NCI-H146 (cell line): ENCODE measurements at regions not wholly inside any gene's neighbourhood (a gene's known extent, or its start where the extent isn't known, plus 50 kb on each side); places are given as distances from the start of the nearest gene placed in this dataset.

ENCODE experiments used
- DNase-seq: peaks from one replicate; lab custom pipeline; 2025; lab: John Stamatoyannopoulos, UW

- no peak for DNase-seq
Measured at GRCh38 chr18:77573571-77573970, 323.9 kb downstream of the GALR1 start.

- DNase-seq, result no peak
Measured at GRCh38 chr18:77590943-77591515, 341.4 kb downstream of the GALR1 start.

- DNase-seq, result no peak
Measured at GRCh38 chr18:77597726-77598125, 348.1 kb downstream of the GALR1 start.

GRCh38 chr18:77600674-77601073 is 351.0 kb downstream of the GALR1 start:
- no peak for DNase-seq

GRCh38 chr18:77601567-77601966 is 351.9 kb downstream of the GALR1 start:
- DNase-seq, result no peak

- no peak for DNase-seq
Measured at GRCh38 chr18:77607087-77607486, 357.4 kb downstream of the GALR1 start.

GRCh38 chr18:77608807-77609206 is 359.2 kb downstream of the GALR1 start:
- DNase-seq, result no peak

GRCh38 chr18:77617694-77618093 is 368.0 kb downstream of the GALR1 start:
- no peak for DNase-seq

GRCh38 chr18:77619525-77619924 is 369.9 kb downstream of the GALR1 start:
- DNase-seq, result no peak

GRCh38 chr18:77622009-77622692 is 372.5 kb downstream of the GALR1 start:
- no peak for DNase-seq

GRCh38 chr18:77632758-77633157 is 383.1 kb downstream of the GALR1 start:
- DNase-seq, result no peak

GRCh38 chr18:77634494-77634893 is 384.8 kb downstream of the GALR1 start:
- no peak for DNase-seq

- DNase-seq, result no peak
Measured at GRCh38 chr18:77635451-77635850, 385.8 kb downstream of the GALR1 start.

- no peak for DNase-seq
Measured at GRCh38 chr18:77635858-77636257, 386.2 kb downstream of the GALR1 start.

GRCh38 chr18:77645170-77645872 is 395.7 kb downstream of the GALR1 start:
- DNase-seq, result no peak

- DNase-seq, result no peak
Measured at GRCh38 chr18:77647472-77647871, 397.8 kb downstream of the GALR1 start.

GRCh38 chr18:77648411-77648810 is 398.8 kb downstream of the GALR1 start:
- no peak for DNase-seq

GRCh38 chr18:77650799-77651385 is 401.2 kb downstream of the GALR1 start:
- DNase-seq, result peak; percentile 94

- DNase-seq, result peak; percentile 90
Measured at GRCh38 chr18:77651441-77651840, 401.8 kb downstream of the GALR1 start.

- DNase-seq, result no peak
Measured at GRCh38 chr18:77653792-77654191, 404.1 kb downstream of the GALR1 start.

- no peak for DNase-seq
Measured at GRCh38 chr18:77654302-77654701, 404.7 kb downstream of the GALR1 start.

GRCh38 chr18:77657651-77658298 is 408.1 kb downstream of the GALR1 start:
- no peak for DNase-seq

- DNase-seq, result no peak
Measured at GRCh38 chr18:77658299-77658662, 408.6 kb downstream of the GALR1 start.
